Heart right ventricle (tissue), 16 donors: ENCODE measurements at regions not wholly inside any gene's neighbourhood (a gene's known extent, or its start where the extent isn't known, plus 50 kb on each side); places are given as distances from the start of the nearest gene placed in this dataset.

Experiments
- ATAC-seq, 8 donors: fragments of 200-7000 bp; cut with Tn5 transposase; one replicate each; pipeline ENCODE4 v1.9.1; 2020; ENCODE audit warnings: mild to moderate bottlenecking in 8 of 8, moderate library complexity in 8 of 8, moderate number of reproducible peaks in 1 of 8
- DNase-seq, 2 donors: peaks; one replicate each; pipeline ENCODE4 v3.0.0-alpha.2; 2020
- H3K27ac ChIP-seq, 10 donors: fragments of 200-600 bp; sonication (generic) in 2 of 10; one replicate each; pipeline versions ENCODE4 v1.5.0 to v1.8.0; 2020 to 2022; ENCODE audit warnings: mild to moderate bottlenecking in 3 of 10
- H3K27me3 ChIP-seq, 7 donors: fragments of 200-600 bp; one replicate each; pipeline ENCODE4 v1.8.0; 2021 to 2022; ENCODE audit warnings: mild to moderate bottlenecking in 2 of 7
- H3K36me3 ChIP-seq, 9 donors: fragments of 200-600 bp; sonication (generic) in 1 of 9; one replicate each; pipeline versions ENCODE4 v1.5.0 to v1.8.0; 2020 to 2022; ENCODE audit warnings: mild to moderate bottlenecking in 2 of 9
- H3K4me1 ChIP-seq, 9 donors: fragments of 200-600 bp; sonication (generic) in 1 of 9; one replicate each; pipeline versions ENCODE4 v1.5.0 to v1.8.0; 2020 to 2022; ENCODE audit warnings: mild to moderate bottlenecking in 4 of 9
- H3K4me3 ChIP-seq, 10 donors: fragments of 200-600 bp; sonication (generic) in 2 of 10; one replicate each; pipeline versions ENCODE4 v1.5.0 to v1.8.0; 2020 to 2022; ENCODE audit warnings: mild to moderate bottlenecking in 7 of 10, moderate library complexity in 2 of 10
- H3K9me3 ChIP-seq, 11 donors: fragments of 200-600 bp in 10 of 11; sonication (generic) in 2 of 11; one replicate each; pipeline versions ENCODE4 v1.5.0 to v1.8.0; 2013 to 2022; ENCODE audit warnings: mild to moderate bottlenecking in 2 of 11, control low read depth in 1 of 11, moderate library complexity in 1 of 11
- WGBS, 2 donors: extraction: QIAGEN DNeasy Blood & Tissue Kit; methylation state at CpG; one replicate each; pipeline ENCODE4 v1.1.7; 2013; ENCODE audit warnings: inconsistent platforms in 1 of 2; 5-methylcytosine and 5-hydroxymethylcytosine counted together
- intact Hi-C, 10 donors: fragments of 100-400 bp; cut with DNase I; formaldehyde crosslinking; loops; one replicate each; pipeline versions ENCODE4 v1.11.1 to v1.14.2; 2022
- TF ChIP-seq, protein P1 (sequence below), 9 donors: fragments of 200-600 bp; sonication (generic) in 2 of 9; IDR thresholded peaks; one replicate each; pipeline versions ENCODE4 v1.5.0 to v1.8.0; 2021 to 2022; ENCODE audit warnings: antibody characterized with exemption in 9 of 9, mild to moderate bottlenecking in 5 of 9, moderate library complexity in 1 of 9
- donor health status: Arrhythmogenic right ventricular cardiomyopathy.
- donor health status: ischemic (EF 13 %, LVEDD 7.1; RV severe dilation, severe dysfunction).
- donor health status: healthy with polysubstance abuse.
- donor health status: DM: no; HTN: yes; CAD: no.
- donor health status: DM: no; HTN: no; CAD: no.
- donor health status: ischemic (EF 25% LVEDD 6.9; RV normal size, moderate dysfunction).
- donor health status: ischemic (EF 25% LVEDD 5.7; RV mildly dilated, moderate dysfunction).
- donor health status: healthy.
- donor health status: DM: yes; HTN: yes; CAD: no.
- donor health status: Ischemic cardiomyopathy.
- donor health status: ischemic (EF 35%, LVEDD 5.7; RV mildly dilated, moderate dysfunction).
- donor health status: nonischemic (EF 11% LVEDD 7.7; RV severe dilation, severe dysfunction).
- donor health status: DM: yes; HTN: yes; CAD: no.
- donor health status: PGD.
- donor health status: ischemic (EF 29% LVEDD 5.4; RV normal size, mild dysfunction).
- donor health status: nonischemic (EF 23%, LVEDD 6.1; RV moderate dilation, normal function).

DNA sequence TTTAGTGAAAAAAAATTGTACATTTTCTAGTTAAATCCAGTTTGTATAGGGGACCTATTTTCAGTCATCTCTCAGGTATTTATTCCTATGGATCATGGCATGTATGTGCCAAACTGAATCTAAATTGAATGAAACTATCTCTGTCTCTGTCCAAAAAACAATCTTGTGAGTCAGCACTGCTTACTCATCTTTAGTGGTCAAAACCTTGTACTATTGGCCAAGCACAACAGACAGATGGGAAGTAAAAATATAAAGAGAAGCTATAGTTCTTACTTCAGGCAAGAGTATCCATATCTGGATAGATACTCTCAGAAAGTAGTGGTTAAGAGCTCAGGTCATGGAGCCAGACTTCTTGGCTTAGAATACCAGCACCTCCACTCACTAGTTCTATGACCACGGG is 76.0 kb upstream of the KLHL14 start:
- intact Hi-C loops, result no loop called here
- WGBS, 2 donors, result 84 to 88% methylated on average over 1 of the region's 1 CpG
- ATAC-seq, result no peak
- Histone ChIP-seq H3K4me3 (no peak overlapping the region), H3K9me3 (peaks cover 0 to 14% (median 0%) of the 10 kb centered on the region in 11 donors), H3K27ac (no peak overlapping the region), H3K27me3 (no peaks in the 10 kb centered on the region), H3K4me1 (no peaks in the 10 kb centered on the region), H3K36me3 (no peaks in the 10 kb centered on the region)
- DNase-seq, result no peak
- TF ChIP-seq, protein P1, sequence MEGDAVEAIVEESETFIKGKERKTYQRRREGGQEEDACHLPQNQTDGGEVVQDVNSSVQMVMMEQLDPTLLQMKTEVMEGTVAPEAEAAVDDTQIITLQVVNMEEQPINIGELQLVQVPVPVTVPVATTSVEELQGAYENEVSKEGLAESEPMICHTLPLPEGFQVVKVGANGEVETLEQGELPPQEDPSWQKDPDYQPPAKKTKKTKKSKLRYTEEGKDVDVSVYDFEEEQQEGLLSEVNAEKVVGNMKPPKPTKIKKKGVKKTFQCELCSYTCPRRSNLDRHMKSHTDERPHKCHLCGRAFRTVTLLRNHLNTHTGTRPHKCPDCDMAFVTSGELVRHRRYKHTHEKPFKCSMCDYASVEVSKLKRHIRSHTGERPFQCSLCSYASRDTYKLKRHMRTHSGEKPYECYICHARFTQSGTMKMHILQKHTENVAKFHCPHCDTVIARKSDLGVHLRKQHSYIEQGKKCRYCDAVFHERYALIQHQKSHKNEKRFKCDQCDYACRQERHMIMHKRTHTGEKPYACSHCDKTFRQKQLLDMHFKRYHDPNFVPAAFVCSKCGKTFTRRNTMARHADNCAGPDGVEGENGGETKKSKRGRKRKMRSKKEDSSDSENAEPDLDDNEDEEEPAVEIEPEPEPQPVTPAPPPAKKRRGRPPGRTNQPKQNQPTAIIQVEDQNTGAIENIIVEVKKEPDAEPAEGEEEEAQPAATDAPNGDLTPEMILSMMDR (IDR thresholded peaks at IDR 0.05), result no peak

- TF ChIP-seq, protein P1 (IDR thresholded peaks at IDR 0.05), result no peak
- no peak overlapping the region for H3K27ac ChIP-seq
- H3K9me3 ChIP-seq, result peaks cover 0 to 15% (median 0%) of the 10 kb centered on the region in 11 donors
- no peak overlapping the region for H3K4me3 ChIP-seq
- no peak for DNase-seq
- no peaks in the 10 kb centered on the region for H3K4me1 ChIP-seq
- peaks cover 0 to 3% (median 0%) of the 10 kb centered on the region in 7 donors for H3K27me3 ChIP-seq
- ATAC-seq, result no peak
- WGBS, 2 donors, result 32% methylated on average over 3 of the region's 3 CpGs
- intact Hi-C loops, result no loop called here
- no peaks in the 10 kb centered on the region for H3K36me3 ChIP-seq
These were observed 74.9 kb upstream of the KLHL14 start for GRCh38 chr18:32847691-32848090.

GRCh38 chr18:32846896-32847295 is 74.1 kb upstream of the KLHL14 start:
- intact Hi-C loops, result no loop called here
- 83 to 87% methylated on average over 2 of the region's 2 CpGs for WGBS, 2 donors
- no peak for ATAC-seq
- no peaks in the 10 kb centered on the region for H3K36me3 ChIP-seq
- peaks cover 0 to 18% (median 0%) of the 10 kb centered on the region in 11 donors for H3K9me3 ChIP-seq
- H3K4me3 ChIP-seq, result no peak overlapping the region
- H3K27me3 ChIP-seq, result peaks cover 0 to 5% (median 0%) of the 10 kb centered on the region in 7 donors
- H3K4me1 ChIP-seq, result no peaks in the 10 kb centered on the region
- no peak for DNase-seq
- TF ChIP-seq, protein P1 (IDR thresholded peaks at IDR 0.05), result no peak
- no peak overlapping the region for H3K27ac ChIP-seq

- Histone ChIP-seq H3K27me3 (peaks cover 0 to 5% (median 0%) of the 10 kb centered on the region in 7 donors), H3K36me3 (no peaks in the 10 kb centered on the region), H3K27ac (no peak overlapping the region), H3K4me1 (no peaks in the 10 kb centered on the region), H3K4me3 (no peak overlapping the region), H3K9me3 (peaks cover 0 to 6% (median 0%) of the 10 kb centered on the region in 11 donors)
- TF ChIP-seq, protein P1 (IDR thresholded peaks at IDR 0.05), result no peak
- intact Hi-C loops, result no loop called here
- 18 to 26% methylated on average over 1 of the region's 1 CpG for WGBS, 2 donors
- DNase-seq, result no peak
- no peak for ATAC-seq
These were observed 68.1 kb upstream of the KLHL14 start for GRCh38 chr18:32840962-32841361.
